SH-SY5Y (cell line): ENCODE measurements at regions not wholly inside any gene's neighbourhood (a gene's known extent, or its start where the extent isn't known, plus 50 kb on each side); places are given as distances from the start of the nearest gene placed in this dataset.

Experiments used
- GATA2 ChIP-seq: IDR thresholded peaks from 2 replicates; pipeline ENCODE4 v1.6.1; 2011; ENCODE audit warnings: mild to moderate bottlenecking, low read depth, low read length
- GATA3 ChIP-seq: IDR thresholded peaks from 2 replicates; pipeline ENCODE4 v1.6.1; 2011; ENCODE audit warnings: low read depth, mild to moderate bottlenecking, low read length, moderate library complexity

DNA sequence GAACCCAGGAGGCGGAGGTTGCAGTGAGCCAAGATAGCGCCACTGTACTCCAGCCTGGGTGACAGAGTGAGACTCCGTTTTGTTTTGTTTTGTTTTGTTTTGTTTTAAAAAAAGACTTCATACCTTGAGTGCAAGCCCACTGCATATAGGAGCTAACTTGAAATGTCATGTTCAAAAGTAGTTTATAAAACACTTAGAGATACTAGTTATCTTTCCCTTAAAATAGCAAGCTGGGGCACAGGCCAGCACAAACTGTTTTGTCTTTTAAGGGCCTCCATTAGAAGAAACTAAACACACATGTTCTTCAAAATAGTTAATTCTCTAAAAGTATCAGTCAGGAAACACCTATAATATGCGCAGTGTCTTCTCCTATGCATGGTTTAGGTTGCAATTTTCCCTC is 505.1 kb upstream of the TMPRSS15 start:
- TF ChIP-seq GATA2 (no peak), GATA3 (no peak)
